ENCODE measurements at regions not wholly inside any gene's neighbourhood (a gene's known extent, or its start where the extent isn't known, plus 50 kb on each side); places are given as distances from the start of the nearest gene placed in this dataset.

DNA sequence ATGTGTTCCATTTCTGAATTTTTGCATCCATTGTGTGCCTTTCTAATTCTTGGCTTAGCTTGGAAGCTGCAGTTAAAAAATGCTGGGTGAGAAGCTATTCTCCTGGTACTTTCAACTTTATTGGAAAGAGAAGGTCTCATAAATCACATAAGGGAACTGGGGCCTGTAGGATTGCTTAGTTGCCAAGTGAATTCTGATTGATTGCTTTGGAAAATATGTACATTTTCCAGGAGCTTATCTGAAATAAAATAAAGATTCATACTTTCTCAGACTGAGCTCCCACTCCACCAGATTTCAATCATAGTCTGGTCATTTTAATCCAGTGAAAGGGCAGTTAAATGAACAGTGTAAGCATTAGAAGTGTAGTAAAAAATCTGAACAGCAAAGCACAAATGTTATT, 50.0 kb upstream of the PRICKLE1 start:
- no peak overlapping the region for H3K4me3 Mint-ChIP-seq
- H3K27ac Mint-ChIP-seq = no peak overlapping the region
- DNase-seq (ENCODE audit: low spot score) = no peak
- ATAC-seq = no peak
- H3K4me1 Mint-ChIP-seq (ENCODE audit: low read depth in 2 of 2) = no peaks in the 10 kb centered on the region
- no peaks in the 10 kb centered on the region for H3K36me3 Mint-ChIP-seq
- H3K27me3 Mint-ChIP-seq = peaks cover 0 to 6% of the 10 kb centered on the region in 2 donors
- peaks cover 3% of the 10 kb centered on the region for H3K9me3 Mint-ChIP-seq

Data from natural killer cell treated with Interleukin-12 subunit alpha and Interleukin-12 subunit beta and Interleukin-15 and Interleukin-18, amount 100 ng/mL, for 72 hours (primary cell).